GM19372 (cell line): ENCODE measurements at regions not wholly inside any gene's neighbourhood (a gene's known extent, or its start where the extent isn't known, plus 50 kb on each side); places are given as distances from the start of the nearest gene placed in this dataset.
"Not testable (repeated sequence)": the region's sequence is repeated elsewhere in the genome, so short reads cannot be mapped to it uniquely, and the experiment has no call there.

Source experiments
- ATAC-seq: cut with Tn5 transposase; IDR thresholded peaks from one replicate; pipeline ENCODE4 v1.9.1; 2021; ENCODE audit warnings: mild to moderate bottlenecking, low read depth, moderate library complexity; ENCODE audit not compliant: unreplicated experiment

- ATAC-seq, result no peak
Measured at GRCh38 chr4:23973308-23973855, 83.5 kb upstream of the PPARGC1A start.

- no peak for ATAC-seq
Measured at GRCh38 chr4:23972805-23973204, 83.0 kb upstream of the PPARGC1A start.

GRCh38 chr4:23972187-23972586 lies 82.3 kb upstream of the PPARGC1A start:
- no peak for ATAC-seq

- no peak for ATAC-seq
Measured at GRCh38 chr4:23970201-23970850, 80.5 kb upstream of the PPARGC1A start.

GRCh38 chr4:23969635-23970145 lies 79.8 kb upstream of the PPARGC1A start:
- no peak for ATAC-seq

- ATAC-seq, result no peak
Measured at GRCh38 chr4:23967281-23967680, 77.4 kb upstream of the PPARGC1A start.

GRCh38 chr4:23966725-23967124 lies 76.9 kb upstream of the PPARGC1A start:
- ATAC-seq, result no peak

GRCh38 chr4:23962462-23962861 lies 72.6 kb upstream of the PPARGC1A start:
- no peak for ATAC-seq

- not testable (repeated sequence) for ATAC-seq
Measured at GRCh38 chr4:23961395-23961794, 71.5 kb upstream of the PPARGC1A start.

- ATAC-seq, result no peak
Measured at GRCh38 chr4:23959396-23960148, 69.7 kb upstream of the PPARGC1A start.

GRCh38 chr4:23958749-23959148 lies 68.9 kb upstream of the PPARGC1A start:
- no peak for ATAC-seq

- no peak for ATAC-seq
Measured at GRCh38 chr4:23957465-23957864, 67.6 kb upstream of the PPARGC1A start.

- ATAC-seq, result no peak
Measured at GRCh38 chr4:23956601-23957364, 66.9 kb upstream of the PPARGC1A start.

- no peak for ATAC-seq
Measured at GRCh38 chr4:23952258-23952657, 62.4 kb upstream of the PPARGC1A start.

GRCh38 chr4:23947826-23948225 lies 58.0 kb upstream of the PPARGC1A start:
- no peak for ATAC-seq

- no peak for ATAC-seq
Measured at GRCh38 chr4:23946299-23946698, 56.5 kb upstream of the PPARGC1A start.

GRCh38 chr4:23945451-23946017 lies 55.7 kb upstream of the PPARGC1A start:
- no peak for ATAC-seq

- not testable (repeated sequence) for ATAC-seq
Measured at GRCh38 chr4:23944556-23944955, 54.7 kb upstream of the PPARGC1A start.

- no peak for ATAC-seq
Measured at GRCh38 chr4:23943478-23943877, 53.6 kb upstream of the PPARGC1A start.

- ATAC-seq, result no peak
Measured at GRCh38 chr4:23942471-23942870, 52.6 kb upstream of the PPARGC1A start.
